Caco-2 (cell line): ENCODE measurements at regions not wholly inside any gene's neighbourhood (a gene's known extent, or its start where the extent isn't known, plus 50 kb on each side); places are given as distances from the start of the nearest gene placed in this dataset.

Experiments used
- BruUV-seq: library from RNA; stranded (reverse); fragments of 400-500 nt; replicated peaks from 2 replicates; lab custom pipeline; 2021; lab: Mats Ljungman, UMichigan
- CTCF ChIA-PET: fragments of 300-600 bp; sonication (Branson Sonifier 250); formaldehyde crosslinking; loops from one replicate; lab custom pipeline; 2022; ENCODE audit warnings: antibody characterized with exemption; lab: Charles Lee
- POLR2A ChIA-PET: fragments of 300-600 bp; sonication (Branson Sonifier 250); formaldehyde crosslinking; loops from one replicate; lab custom pipeline; 2022; ENCODE audit warnings: antibody characterized with exemption; lab: Charles Lee
- DNase-seq, 2 experiments: peaks; one replicate each; pipeline versions ENCODE4 v3.0.0 to v3.0.0-alpha.2; 2020 to 2022
- H3K27me3 ChIP-seq: replicated peaks from 2 replicates; pipeline ENCODE4 v1.6.0; 2011; ENCODE audit warnings: low read length; ENCODE audit not compliant: control insufficient read depth, insufficient read depth
- H3K36me3 ChIP-seq: 2 replicates; pipeline ENCODE4 v1.5.1; 2011; ENCODE audit warnings: low read length; ENCODE audit not compliant: control insufficient read depth, insufficient read depth
- H3K4me1 ChIP-seq: fragments of 250-450 bp; sonication (Bioruptor Pico); 2 replicates; pipeline ENCODE4 v1.5.1; 2020; ENCODE audit warnings: mild to moderate bottlenecking
- H3K4me3 ChIP-seq: 2 replicates; pipeline ENCODE4 v1.5.1; 2011; ENCODE audit warnings: low read depth, mild to moderate bottlenecking, control low read depth, low read length
- H3K9me3 ChIP-seq: fragments of 250-450 bp; sonication (Bioruptor Pico); 2 replicates; pipeline ENCODE4 v1.5.1; 2020; ENCODE audit warnings: mild to moderate bottlenecking, moderate library complexity
- H3K27ac Mint-ChIP-seq: one replicate; pipeline ENCODE4 v1.8.0; 2022; ENCODE audit warnings: mixed read lengths; ENCODE audit not compliant: unreplicated experiment
- H3K27me3 Mint-ChIP-seq: one replicate; pipeline ENCODE4 v1.8.0; 2022; ENCODE audit warnings: mixed read lengths; ENCODE audit not compliant: insufficient read depth, unreplicated experiment
- H3K36me3 Mint-ChIP-seq: one replicate; pipeline ENCODE4 v1.8.0; 2022; ENCODE audit warnings: mild to moderate bottlenecking, mixed read lengths; ENCODE audit not compliant: insufficient read depth, unreplicated experiment
- H3K4me1 Mint-ChIP-seq: one replicate; pipeline ENCODE4 v1.8.0; 2022; ENCODE audit warnings: low read depth, mixed read lengths; ENCODE audit not compliant: unreplicated experiment
- H3K4me3 Mint-ChIP-seq: one replicate; pipeline ENCODE4 v1.8.0; 2022; ENCODE audit warnings: mild to moderate bottlenecking, moderate library complexity, mixed read lengths; ENCODE audit not compliant: unreplicated experiment
- H3K9me3 Mint-ChIP-seq: one replicate; pipeline ENCODE4 v1.8.0; 2022; ENCODE audit warnings: mixed read lengths; ENCODE audit not compliant: unreplicated experiment
- intact Hi-C: fragments of 100-400 bp; cut with micrococcal nuclease; formaldehyde crosslinking; loops from one replicate; pipeline ENCODE4 v1.10.0; 2022; ENCODE audit not compliant: unreplicated experiment
- TF ChIP-seq, protein P1 (sequence below), 2 experiments: fragments of 200-600 bp in 1 of 2; IDR thresholded peaks; 1 replicate in 1 of 2; 2 replicates in 1 of 2; pipeline versions ENCODE4 v1.5.1 to v1.8.0; 2011 to 2022; ENCODE audit warnings: antibody characterized with exemption in 1 of 2, control low read depth in 1 of 2, inconsistent platforms in 1 of 2, low read depth in 1 of 2, low read length in 1 of 2, mild to moderate bottlenecking in 1 of 2, moderate library complexity in 1 of 2; ENCODE audit not compliant: insufficient read depth in 1 of 2, severe bottlenecking in 1 of 2, unreplicated experiment in 1 of 2

DNA sequence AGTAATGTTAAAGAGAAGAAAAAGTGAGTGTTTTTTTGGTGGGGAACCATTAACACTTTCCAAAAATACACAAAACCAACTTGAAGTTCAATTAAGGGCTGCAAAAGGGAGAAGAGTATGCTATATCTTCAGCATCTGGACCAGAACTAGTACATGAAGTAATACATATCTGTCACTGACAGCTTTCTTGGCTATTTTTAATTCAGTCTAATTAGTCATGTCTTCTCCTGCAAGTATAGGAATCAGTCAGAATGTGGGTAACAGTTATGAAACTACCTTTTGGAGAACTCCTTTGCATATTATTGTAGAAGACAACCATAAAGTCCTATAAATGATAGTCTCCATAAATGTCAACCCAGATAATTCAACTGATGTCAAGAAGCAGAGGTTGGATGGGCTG lies 901.2 kb downstream of the TTLL7 start:
- H3K27ac Mint-ChIP-seq = no peak overlapping the region
- no peaks in the 10 kb centered on the region for H3K4me1 Mint-ChIP-seq
- no peaks in the 10 kb centered on the region for H3K36me3 ChIP-seq
- H3K9me3 Mint-ChIP-seq = no peaks in the 10 kb centered on the region
- H3K36me3 Mint-ChIP-seq = no peaks in the 10 kb centered on the region
- intact Hi-C loops = no loop called here
- no peaks in the 10 kb centered on the region for H3K9me3 ChIP-seq
- CTCF ChIA-PET = no interaction called here
- H3K27me3 Mint-ChIP-seq = no peaks in the 10 kb centered on the region
- BruUV-seq = no TSS peak
- no peak overlapping the region for H3K4me3 ChIP-seq
- no peaks in the 10 kb centered on the region for H3K27me3 ChIP-seq
- POLR2A ChIA-PET = no interaction called here
- no peaks in the 10 kb centered on the region for H3K4me1 ChIP-seq
- TF ChIP-seq, protein P1, sequence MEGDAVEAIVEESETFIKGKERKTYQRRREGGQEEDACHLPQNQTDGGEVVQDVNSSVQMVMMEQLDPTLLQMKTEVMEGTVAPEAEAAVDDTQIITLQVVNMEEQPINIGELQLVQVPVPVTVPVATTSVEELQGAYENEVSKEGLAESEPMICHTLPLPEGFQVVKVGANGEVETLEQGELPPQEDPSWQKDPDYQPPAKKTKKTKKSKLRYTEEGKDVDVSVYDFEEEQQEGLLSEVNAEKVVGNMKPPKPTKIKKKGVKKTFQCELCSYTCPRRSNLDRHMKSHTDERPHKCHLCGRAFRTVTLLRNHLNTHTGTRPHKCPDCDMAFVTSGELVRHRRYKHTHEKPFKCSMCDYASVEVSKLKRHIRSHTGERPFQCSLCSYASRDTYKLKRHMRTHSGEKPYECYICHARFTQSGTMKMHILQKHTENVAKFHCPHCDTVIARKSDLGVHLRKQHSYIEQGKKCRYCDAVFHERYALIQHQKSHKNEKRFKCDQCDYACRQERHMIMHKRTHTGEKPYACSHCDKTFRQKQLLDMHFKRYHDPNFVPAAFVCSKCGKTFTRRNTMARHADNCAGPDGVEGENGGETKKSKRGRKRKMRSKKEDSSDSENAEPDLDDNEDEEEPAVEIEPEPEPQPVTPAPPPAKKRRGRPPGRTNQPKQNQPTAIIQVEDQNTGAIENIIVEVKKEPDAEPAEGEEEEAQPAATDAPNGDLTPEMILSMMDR (IDR thresholded peaks at IDR 0.05; ENCODE audit: insufficient read depth in 1 of 2, low read depth in 1 of 2, low read length in 1 of 2, severe bottlenecking in 1 of 2, unreplicated experiment in 1 of 2) = no peak
- no peak overlapping the region for H3K4me3 Mint-ChIP-seq
- DNase-seq = no peak

DNA sequence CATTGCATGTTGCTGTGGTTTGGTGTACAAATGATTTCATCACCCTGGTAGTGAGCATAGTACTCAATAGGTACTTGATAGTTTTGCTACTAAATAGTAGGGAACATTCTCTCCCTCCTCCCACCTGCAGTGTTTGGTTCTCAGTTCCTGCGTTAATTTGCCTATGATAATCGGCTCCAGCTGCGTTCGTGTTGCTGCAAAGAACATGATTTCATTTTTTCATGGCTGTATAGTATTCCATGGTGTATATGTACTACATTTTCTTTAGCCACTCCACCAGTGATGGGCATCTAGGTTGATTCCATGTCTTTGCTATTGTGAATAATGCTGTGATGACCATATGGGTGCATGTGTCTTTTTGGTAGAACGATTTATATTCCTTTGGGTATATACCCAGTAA lies 903.4 kb downstream of the TTLL7 start:
- CTCF ChIA-PET = no interaction called here
- Histone ChIP-seq H3K36me3 (no peaks in the 10 kb centered on the region), H3K9me3 (no peaks in the 10 kb centered on the region), H3K27me3 (no peaks in the 10 kb centered on the region), H3K4me3 (no peak overlapping the region), H3K4me1 (no peaks in the 10 kb centered on the region)
- POLR2A ChIA-PET = no interaction called here
- H3K36me3 Mint-ChIP-seq = no peaks in the 10 kb centered on the region
- intact Hi-C loops = no loop called here
- no peak for DNase-seq
- TF ChIP-seq, protein P1 (IDR thresholded peaks at IDR 0.05; ENCODE audit: insufficient read depth in 1 of 2, low read depth in 1 of 2, low read length in 1 of 2, severe bottlenecking in 1 of 2, unreplicated experiment in 1 of 2) = no peak
- no peak overlapping the region for H3K27ac Mint-ChIP-seq
- H3K9me3 Mint-ChIP-seq = no peaks in the 10 kb centered on the region
- no peaks in the 10 kb centered on the region for H3K27me3 Mint-ChIP-seq
- no TSS peak for BruUV-seq
- no peak overlapping the region for H3K4me3 Mint-ChIP-seq
- no peaks in the 10 kb centered on the region for H3K4me1 Mint-ChIP-seq

DNA sequence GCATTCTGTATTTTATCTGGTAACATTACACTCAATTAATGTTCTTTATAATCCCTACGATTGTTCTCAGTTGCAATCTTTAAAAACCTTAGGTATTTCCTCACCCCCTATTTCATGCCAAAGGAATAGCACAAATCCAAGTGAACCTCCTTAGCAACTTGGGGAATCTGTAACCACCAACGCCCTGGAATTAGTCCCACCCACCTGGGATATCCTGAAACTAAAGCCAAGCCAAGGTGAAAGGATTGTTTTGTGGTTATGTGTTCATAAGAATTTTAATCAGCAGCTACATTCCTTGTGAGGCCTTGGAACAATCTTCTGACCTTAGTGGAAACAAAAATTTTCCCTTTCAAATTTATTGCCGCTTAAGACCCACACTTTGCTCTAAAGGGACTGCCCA lies 908.7 kb downstream of the TTLL7 start:
- no peaks in the 10 kb centered on the region for H3K9me3 ChIP-seq
- DNase-seq = no peak

More for the DNA sequence above, 908.7 kb downstream of the TTLL7 start:
- ChIA-PET CTCF (no interaction called here), POLR2A (no interaction called here)
- intact Hi-C loops = no loop called here
- Histone ChIP-seq H3K4me3 (no peak overlapping the region), H3K27me3 (no peaks in the 10 kb centered on the region), H3K36me3 (no peaks in the 10 kb centered on the region), H3K4me1 (no peaks in the 10 kb centered on the region)
- H3K9me3 Mint-ChIP-seq = no peaks in the 10 kb centered on the region
- TF ChIP-seq, protein P1 (IDR thresholded peaks at IDR 0.05; ENCODE audit: insufficient read depth in 1 of 2, low read depth in 1 of 2, low read length in 1 of 2, severe bottlenecking in 1 of 2, unreplicated experiment in 1 of 2) = no peak
- H3K36me3 Mint-ChIP-seq = no peaks in the 10 kb centered on the region
- no peak overlapping the region for H3K4me3 Mint-ChIP-seq
- H3K27ac Mint-ChIP-seq = no peak overlapping the region
- BruUV-seq = no TSS peak
- no peaks in the 10 kb centered on the region for H3K4me1 Mint-ChIP-seq
- no peaks in the 10 kb centered on the region for H3K27me3 Mint-ChIP-seq
